HG02763 (cell line): ENCODE measurements at regions not wholly inside any gene's neighbourhood (a gene's known extent, or its start where the extent isn't known, plus 50 kb on each side); places are given as distances from the start of the nearest gene placed in this dataset.
"Not testable (repeated sequence)": the region's sequence is repeated elsewhere in the genome, so short reads cannot be mapped to it uniquely, and the experiment has no call there.

Experiments
- ATAC-seq: cut with Tn5 transposase; IDR thresholded peaks from one replicate; pipeline ENCODE4 v1.9.1; 2021; ENCODE audit warnings: mild to moderate bottlenecking, moderate library complexity; ENCODE audit not compliant: unreplicated experiment

DNA sequence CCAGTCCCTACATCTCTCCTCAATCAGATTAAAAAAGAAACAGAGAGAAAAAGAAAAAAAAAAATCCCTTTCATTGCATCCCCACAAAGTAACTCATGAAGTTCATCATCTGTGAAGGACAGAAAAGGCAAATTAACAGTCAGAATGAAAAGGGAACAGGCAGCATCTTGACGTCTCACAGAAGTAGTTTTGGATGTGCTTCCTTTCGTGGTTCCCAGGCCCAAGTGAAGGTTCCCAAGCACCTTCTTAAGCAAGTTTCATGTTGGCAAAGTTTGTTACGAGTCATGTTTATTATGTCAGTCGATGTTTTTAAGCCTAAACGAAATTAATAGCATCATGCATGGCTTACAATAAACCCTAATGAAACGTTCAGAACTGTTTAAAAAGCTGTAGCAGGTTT is 475.2 kb downstream of the SETD4 start:
- no peak for ATAC-seq

GRCh38 chr21:35583566-35584216 is 476.6 kb downstream of the SETD4 start:
- ATAC-seq: no peak

GRCh38 chr21:35582731-35583130 is 477.6 kb downstream of the SETD4 start:
- no peak for ATAC-seq

- ATAC-seq: no peak
These were observed 478.7 kb downstream of the SETD4 start for GRCh38 chr21:35581640-35582039.

DNA sequence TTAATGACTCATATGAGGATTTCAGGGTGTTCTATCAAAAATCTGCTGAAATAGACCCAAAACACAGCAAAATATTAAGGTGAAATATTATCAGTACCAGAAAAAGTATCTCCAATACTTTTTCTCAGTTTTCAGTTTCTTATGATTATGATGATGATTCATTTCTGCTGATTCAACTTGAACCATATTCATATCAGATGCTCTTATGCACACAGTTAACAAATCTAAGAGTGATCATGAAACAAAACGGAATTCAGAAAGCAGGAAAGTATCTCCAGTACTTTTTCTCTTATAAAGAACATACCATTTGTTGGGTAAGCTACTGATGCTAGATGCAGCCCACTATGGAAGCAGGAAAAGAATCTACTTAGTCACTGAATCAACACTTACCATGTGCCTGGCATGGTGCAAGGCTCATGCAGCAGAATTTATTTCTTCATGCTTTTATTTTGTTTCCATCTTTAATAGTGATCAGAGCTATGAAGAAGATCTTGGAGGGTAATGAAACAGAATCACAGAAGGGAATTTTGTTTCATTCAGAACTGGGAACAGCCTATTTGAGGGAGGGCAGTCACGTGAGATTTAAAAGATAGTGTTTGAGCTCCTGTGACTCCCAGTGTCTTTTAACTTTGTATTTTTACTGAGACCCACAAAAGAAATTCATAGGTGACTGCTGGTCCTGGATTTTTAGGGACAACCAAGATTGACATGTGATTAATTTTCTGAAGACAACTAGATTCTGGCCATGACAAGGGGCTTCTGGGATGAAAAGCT is 480.6 kb downstream of the SETD4 start:
- no peak for ATAC-seq

DNA sequence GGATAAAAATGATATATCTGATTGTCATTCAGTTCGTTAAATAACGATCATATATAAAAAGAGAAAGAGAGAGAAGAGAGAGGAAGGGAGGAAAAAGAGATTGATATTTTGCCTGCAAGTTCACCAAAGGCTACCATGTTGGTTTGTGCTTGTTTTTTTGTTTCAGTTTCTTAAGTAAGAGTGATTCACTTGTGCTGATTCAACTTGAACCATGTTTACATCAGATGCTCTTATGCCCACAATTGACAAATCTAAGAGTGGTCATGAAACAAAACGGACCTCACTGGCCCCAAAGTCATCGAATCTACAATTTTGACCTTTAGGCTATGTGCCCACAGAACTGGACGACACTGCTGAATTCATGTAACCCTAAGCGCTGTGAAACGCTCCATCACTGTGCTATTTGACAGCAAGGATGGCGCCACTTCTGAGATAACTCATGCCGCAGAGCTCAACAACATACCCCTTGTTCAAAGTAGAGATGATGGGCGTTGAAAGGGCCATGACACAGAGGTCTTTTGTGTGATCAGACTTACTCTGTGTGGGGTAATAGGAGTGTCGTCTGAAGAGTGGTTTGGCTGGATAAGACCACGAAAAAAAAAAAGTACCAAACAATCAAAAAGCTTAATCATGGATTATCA is 481.4 kb downstream of the SETD4 start:
- no peak for ATAC-seq

GRCh38 chr21:35578347-35578782 is 482.0 kb downstream of the SETD4 start:
- no peak for ATAC-seq

GRCh38 chr21:35575280-35575915 is 484.9 kb downstream of the SETD4 start:
- no peak for ATAC-seq

- ATAC-seq: no peak
These were observed 486.6 kb downstream of the SETD4 start for GRCh38 chr21:35573472-35574374.

GRCh38 chr21:35571910-35572309 is 488.4 kb downstream of the SETD4 start:
- no peak for ATAC-seq

GRCh38 chr21:35568643-35569042 is 491.7 kb downstream of the SETD4 start:
- no peak for ATAC-seq

DNA sequence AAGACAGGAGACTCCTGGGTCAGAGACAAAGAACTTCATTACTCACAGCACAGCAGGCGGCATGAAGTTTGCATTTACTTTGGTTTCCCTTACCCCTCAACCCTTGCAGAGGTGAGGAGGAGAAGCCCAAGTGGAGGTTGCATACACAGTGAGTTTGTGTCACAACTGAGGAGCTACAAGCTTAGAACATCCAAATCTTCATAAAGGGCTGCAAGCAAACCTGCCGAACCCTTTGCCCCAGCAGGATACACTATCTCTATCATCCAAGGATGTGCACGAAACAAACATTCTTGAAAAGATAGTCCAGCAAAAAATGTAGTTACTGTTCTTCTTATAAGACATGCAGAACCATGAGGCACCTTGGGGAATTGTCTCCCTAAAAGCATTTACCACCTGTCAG is 493.5 kb downstream of the SETD4 start:
- no peak for ATAC-seq

GRCh38 chr21:35565204-35565611 is 495.1 kb downstream of the SETD4 start:
- ATAC-seq: no peak

DNA sequence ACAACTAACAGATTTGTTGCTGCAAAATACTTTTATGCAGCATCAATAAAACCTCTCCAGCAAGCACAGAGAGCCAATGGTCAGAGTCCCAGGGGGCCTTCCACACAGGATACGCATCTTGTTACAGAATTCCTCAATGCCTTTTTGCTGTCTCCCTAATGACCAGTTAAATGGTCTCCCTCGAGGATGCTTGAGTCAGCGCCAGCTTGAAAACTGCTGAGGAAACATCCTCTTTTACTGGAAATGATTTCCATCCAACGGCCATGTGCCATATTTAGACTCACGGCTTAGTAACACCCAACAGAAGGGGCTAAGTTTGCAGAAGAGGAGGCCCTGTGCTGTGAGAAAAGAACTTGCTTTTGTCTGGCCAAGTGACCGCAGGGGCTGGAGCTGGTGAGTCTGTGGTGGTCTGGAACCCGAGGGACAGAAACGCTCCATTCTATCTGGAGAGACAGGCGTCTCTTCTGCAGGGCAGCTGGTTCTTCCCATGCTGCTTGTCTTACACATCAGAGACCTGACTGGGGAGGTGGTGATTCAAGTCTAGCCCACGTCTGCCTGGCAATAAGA is 496.4 kb downstream of the SETD4 start:
- no peak for ATAC-seq

GRCh38 chr21:35562876-35563275 is 497.4 kb downstream of the SETD4 start:
- no peak for ATAC-seq

GRCh38 chr21:35561116-35561515 is 499.2 kb downstream of the SETD4 start:
- no peak for ATAC-seq

GRCh38 chr21:35559829-35560225 is 500.5 kb downstream of the SETD4 start:
- ATAC-seq: no peak

DNA sequence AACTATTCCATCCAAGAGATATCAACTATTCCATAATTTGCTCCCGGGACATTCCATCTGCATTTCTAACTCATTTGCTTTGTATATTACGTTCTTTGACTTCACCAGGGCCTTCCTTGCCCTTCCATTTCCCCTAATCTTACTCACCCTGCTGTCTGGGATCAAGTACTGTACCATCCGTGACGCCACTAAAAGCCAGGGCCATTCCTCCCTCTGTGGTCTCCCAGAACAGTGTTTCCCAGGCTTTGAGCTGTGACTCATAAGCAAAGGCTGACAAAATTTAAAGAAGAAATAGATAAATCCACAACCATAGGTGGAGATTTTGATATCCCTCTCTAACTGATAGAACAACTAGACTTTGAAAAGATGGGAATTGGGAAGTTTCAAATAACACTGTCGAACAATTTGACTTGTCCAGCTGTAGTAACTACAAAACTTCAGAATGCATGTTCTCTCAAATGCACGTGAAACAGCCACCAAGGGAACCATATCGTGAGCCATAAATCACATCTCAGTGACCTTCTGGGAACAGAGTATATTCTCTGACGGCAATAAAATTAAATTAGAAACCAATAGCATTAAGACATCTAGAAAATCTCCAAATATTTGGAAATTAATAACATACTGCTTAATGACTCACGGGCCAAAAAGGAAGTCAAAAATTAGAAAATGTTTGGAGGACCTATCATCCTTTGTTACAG is 501.0 kb downstream of the SETD4 start:
- ATAC-seq: no peak

DNA sequence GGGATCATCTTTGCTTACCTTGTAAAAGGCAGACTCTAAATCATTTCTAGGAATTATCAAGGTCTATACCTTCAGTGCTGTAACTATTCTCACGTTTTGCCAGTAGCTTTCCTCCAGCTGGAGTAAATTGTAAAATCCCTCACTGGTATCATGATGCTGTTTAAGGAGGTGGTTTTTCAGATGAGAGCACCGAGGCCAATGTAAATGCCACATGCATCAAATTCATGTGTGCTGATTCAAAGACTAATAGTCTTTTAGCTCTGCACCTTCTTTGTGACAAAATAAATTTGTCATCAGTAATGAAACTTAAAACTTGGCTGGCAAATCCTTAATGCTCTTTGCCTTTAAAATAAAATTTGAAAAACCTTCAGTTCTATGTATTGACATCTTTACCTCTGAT is 503.8 kb downstream of the SETD4 start:
- no peak for ATAC-seq

GRCh38 chr21:35552483-35552882 is 503.4 kb upstream of the RUNX1 start:
- ATAC-seq: not testable (repeated sequence)
